ENCODE measurements at regions not wholly inside any gene's neighbourhood (a gene's known extent, or its start where the extent isn't known, plus 50 kb on each side); places are given as distances from the start of the nearest gene placed in this dataset.

- Mint-ChIP-seq H3K4me1 (no peaks in the 10 kb centered on the region), H3K27me3 (no peaks in the 10 kb centered on the region), H3K4me3 (no peak overlapping the region), H3K9me3 (peaks cover 0 to 15% (median 0%) of the 10 kb centered on the region in 5 donors), H3K27ac (no peak overlapping the region), H3K36me3 (no peaks in the 10 kb centered on the region)
- no peak overlapping the region for H3K4me3 ChIP-seq (ENCODE audit: low read length)
- POLR2A ChIA-PET, result no interaction called here
- H3K36me3 ChIP-seq (ENCODE audit: insufficient read depth, low read length), result no peaks in the 10 kb centered on the region
- no peaks in the 10 kb centered on the region for H3K9me3 ChIP-seq (ENCODE audit: low read length)
- CTCF ChIA-PET, result no interaction called here
- no peak for DNase-seq
- H3K27ac ChIP-seq (ENCODE audit: low read depth, low read length), result no peak overlapping the region
- no peaks in the 10 kb centered on the region for H3K4me1 ChIP-seq (ENCODE audit: insufficient read depth, low read length)
- no peaks in the 10 kb centered on the region for H3K27me3 ChIP-seq (ENCODE audit: insufficient read depth, low read length, poor library complexity, severe bottlenecking)
Observed at GRCh38 chr4:116942315-116942714, 143.1 kb downstream of the TRAM1L1 start.

- no peaks in the 10 kb centered on the region for H3K27me3 Mint-ChIP-seq
- no peak for DNase-seq
- H3K4me3 Mint-ChIP-seq, result no peak overlapping the region
- H3K27me3 ChIP-seq (ENCODE audit: insufficient read depth, low read length, poor library complexity, severe bottlenecking), result no peaks in the 10 kb centered on the region
- POLR2A ChIA-PET, result no interaction called here
- H3K9me3 Mint-ChIP-seq, result peaks cover 0 to 9% (median 2%) of the 10 kb centered on the region in 5 donors
- no peak overlapping the region for H3K27ac Mint-ChIP-seq
- no peaks in the 10 kb centered on the region for H3K36me3 Mint-ChIP-seq
- no peak overlapping the region for H3K4me3 ChIP-seq (ENCODE audit: low read length)
- H3K4me1 Mint-ChIP-seq, result no peaks in the 10 kb centered on the region
- no peak overlapping the region for H3K27ac ChIP-seq (ENCODE audit: low read depth, low read length)
- CTCF ChIA-PET, result no interaction called here
- H3K4me1 ChIP-seq (ENCODE audit: insufficient read depth, low read length), result no peaks in the 10 kb centered on the region
- H3K9me3 ChIP-seq (ENCODE audit: low read length), result no peaks in the 10 kb centered on the region
- H3K36me3 ChIP-seq (ENCODE audit: insufficient read depth, low read length), result no peaks in the 10 kb centered on the region
Observed at GRCh38 chr4:116930329-116930728, 155.0 kb downstream of the TRAM1L1 start.

GRCh38 chr4:116926631-116927295, 158.6 kb downstream of the TRAM1L1 start:
- DNase-seq, result no peak
- H3K4me3 Mint-ChIP-seq, result no peak overlapping the region

GRCh38 chr4:116925900-116926457, 159.4 kb downstream of the TRAM1L1 start:
- Histone ChIP-seq H3K9me3 (ENCODE audit: low read length) (no peaks in the 10 kb centered on the region), H3K27ac (ENCODE audit: low read depth, low read length) (no peak overlapping the region), H3K4me1 (ENCODE audit: insufficient read depth, low read length) (no peaks in the 10 kb centered on the region), H3K4me3 (ENCODE audit: low read length) (no peak overlapping the region), H3K27me3 (ENCODE audit: insufficient read depth, low read length, poor library complexity, severe bottlenecking) (no peaks in the 10 kb centered on the region), H3K36me3 (ENCODE audit: insufficient read depth, low read length) (no peaks in the 10 kb centered on the region)
- H3K36me3 Mint-ChIP-seq, result no peaks in the 10 kb centered on the region
- ChIA-PET POLR2A (no interaction called here), CTCF (no interaction called here)
- H3K27me3 Mint-ChIP-seq, result no peaks in the 10 kb centered on the region
- no peak overlapping the region for H3K27ac Mint-ChIP-seq
- H3K9me3 Mint-ChIP-seq, result peaks cover 1 to 11% (median 2%) of the 10 kb centered on the region in 5 donors
- H3K4me3 Mint-ChIP-seq, result no peak overlapping the region
- DNase-seq, result no peak
- H3K4me1 Mint-ChIP-seq, result no peaks in the 10 kb centered on the region

More at GRCh38 chr4:116926631-116927295, 158.6 kb downstream of the TRAM1L1 start:
- ChIA-PET CTCF (no interaction called here), POLR2A (no interaction called here)
- H3K27me3 ChIP-seq (ENCODE audit: insufficient read depth, low read length, poor library complexity, severe bottlenecking), result no peaks in the 10 kb centered on the region
- no peaks in the 10 kb centered on the region for H3K36me3 Mint-ChIP-seq
- H3K27me3 Mint-ChIP-seq, result no peaks in the 10 kb centered on the region
- H3K4me1 ChIP-seq (ENCODE audit: insufficient read depth, low read length), result no peaks in the 10 kb centered on the region
- no peak overlapping the region for H3K27ac Mint-ChIP-seq
- no peaks in the 10 kb centered on the region for H3K9me3 ChIP-seq (ENCODE audit: low read length)
- H3K4me3 ChIP-seq (ENCODE audit: low read length), result no peak overlapping the region
- H3K9me3 Mint-ChIP-seq, result peaks cover 0 to 8% (median 2%) of the 10 kb centered on the region in 5 donors
- no peaks in the 10 kb centered on the region for H3K36me3 ChIP-seq (ENCODE audit: insufficient read depth, low read length)
- no peaks in the 10 kb centered on the region for H3K4me1 Mint-ChIP-seq
- no peak overlapping the region for H3K27ac ChIP-seq (ENCODE audit: low read depth, low read length)

GRCh38 chr4:116923389-116923788, 162.0 kb downstream of the TRAM1L1 start:
- peaks cover 3 to 20% (median 9%) of the 10 kb centered on the region in 5 donors for H3K9me3 Mint-ChIP-seq
- H3K27me3 ChIP-seq (ENCODE audit: insufficient read depth, low read length, poor library complexity, severe bottlenecking), result no peaks in the 10 kb centered on the region
- H3K9me3 ChIP-seq (ENCODE audit: low read length), result no peaks in the 10 kb centered on the region
- H3K4me1 ChIP-seq (ENCODE audit: insufficient read depth, low read length), result no peaks in the 10 kb centered on the region
- no peak overlapping the region for H3K27ac Mint-ChIP-seq
- H3K4me3 ChIP-seq (ENCODE audit: low read length), result no peak overlapping the region
- no peak overlapping the region for H3K4me3 Mint-ChIP-seq
- DNase-seq, result no peak
- H3K36me3 ChIP-seq (ENCODE audit: insufficient read depth, low read length), result no peaks in the 10 kb centered on the region
- H3K4me1 Mint-ChIP-seq, result no peaks in the 10 kb centered on the region
- CTCF ChIA-PET, result no interaction called here
- POLR2A ChIA-PET, result no interaction called here
- peaks cover 0 to 1% (median 0%) of the 10 kb centered on the region in 3 donors for H3K36me3 Mint-ChIP-seq
- H3K27me3 Mint-ChIP-seq, result no peaks in the 10 kb centered on the region
- H3K27ac ChIP-seq (ENCODE audit: low read depth, low read length), result no peak overlapping the region

- ChIA-PET CTCF (no interaction called here), POLR2A (no interaction called here)
- Mint-ChIP-seq H3K36me3 (no peaks in the 10 kb centered on the region), H3K4me3 (no peak overlapping the region), H3K27me3 (no peaks in the 10 kb centered on the region), H3K4me1 (no peaks in the 10 kb centered on the region), H3K27ac (no peak overlapping the region), H3K9me3 (peaks cover 0 to 18% (median 2%) of the 10 kb centered on the region in 5 donors)
- H3K27ac ChIP-seq (ENCODE audit: low read depth, low read length), result no peak overlapping the region
- H3K27me3 ChIP-seq (ENCODE audit: insufficient read depth, low read length, poor library complexity, severe bottlenecking), result no peaks in the 10 kb centered on the region
- no peaks in the 10 kb centered on the region for H3K9me3 ChIP-seq (ENCODE audit: low read length)
- DNase-seq, result no peak
- H3K36me3 ChIP-seq (ENCODE audit: insufficient read depth, low read length), result no peaks in the 10 kb centered on the region
- no peaks in the 10 kb centered on the region for H3K4me1 ChIP-seq (ENCODE audit: insufficient read depth, low read length)
- H3K4me3 ChIP-seq (ENCODE audit: low read length), result no peak overlapping the region
Observed at GRCh38 chr4:116913451-116913850, 171.9 kb downstream of the TRAM1L1 start.

- Histone ChIP-seq H3K27ac (ENCODE audit: low read depth, low read length) (no peak overlapping the region), H3K4me1 (ENCODE audit: insufficient read depth, low read length) (no peaks in the 10 kb centered on the region), H3K27me3 (ENCODE audit: insufficient read depth, low read length, poor library complexity, severe bottlenecking) (no peaks in the 10 kb centered on the region), H3K4me3 (ENCODE audit: low read length) (no peak overlapping the region), H3K36me3 (ENCODE audit: insufficient read depth, low read length) (no peaks in the 10 kb centered on the region), H3K9me3 (ENCODE audit: low read length) (no peaks in the 10 kb centered on the region)
- H3K4me3 Mint-ChIP-seq, result no peak overlapping the region
- peaks cover 0 to 26% (median 4%) of the 10 kb centered on the region in 5 donors for H3K9me3 Mint-ChIP-seq
- ChIA-PET POLR2A (no interaction called here), CTCF (no interaction called here)
- H3K27me3 Mint-ChIP-seq, result no peaks in the 10 kb centered on the region
- no peaks in the 10 kb centered on the region for H3K4me1 Mint-ChIP-seq
- no peaks in the 10 kb centered on the region for H3K36me3 Mint-ChIP-seq
- DNase-seq, result no peak
- H3K27ac Mint-ChIP-seq, result no peak overlapping the region
Observed at GRCh38 chr4:116906758-116907157, 178.6 kb downstream of the TRAM1L1 start.

GRCh38 chr4:116899561-116899960, 185.8 kb downstream of the TRAM1L1 start:
- no peaks in the 10 kb centered on the region for H3K27me3 ChIP-seq (ENCODE audit: insufficient read depth, low read length, poor library complexity, severe bottlenecking)
- no peaks in the 10 kb centered on the region for H3K4me1 ChIP-seq (ENCODE audit: insufficient read depth, low read length)
- Mint-ChIP-seq H3K9me3 (peaks cover 2 to 25% (median 11%) of the 10 kb centered on the region in 5 donors), H3K27ac (no peak overlapping the region), H3K27me3 (no peaks in the 10 kb centered on the region), H3K4me3 (no peak overlapping the region), H3K4me1 (no peaks in the 10 kb centered on the region), H3K36me3 (no peaks in the 10 kb centered on the region)
- no peaks in the 10 kb centered on the region for H3K9me3 ChIP-seq (ENCODE audit: low read length)
- H3K36me3 ChIP-seq (ENCODE audit: insufficient read depth, low read length), result no peaks in the 10 kb centered on the region
- H3K27ac ChIP-seq (ENCODE audit: low read depth, low read length), result no peak overlapping the region
- H3K4me3 ChIP-seq (ENCODE audit: low read length), result no peak overlapping the region
- ChIA-PET POLR2A (no interaction called here), CTCF (no interaction called here)
- DNase-seq, result no peak
